B cell (primary cell): ENCODE measurements at regions not wholly inside any gene's neighbourhood (a gene's known extent, or its start where the extent isn't known, plus 50 kb on each side); places are given as distances from the start of the nearest gene placed in this dataset.

Source experiments
- ATAC-seq: fragments of 200-7000 bp; cut with Tn5 transposase; one replicate; pipeline ENCODE4 v1.10.0; 2021; ENCODE audit warnings: low read depth, mild to moderate bottlenecking, moderate number of reproducible peaks, moderate library complexity
- CTCF ChIA-PET: fragments of 350-600 bp; sonication (Branson Sonifier 250); formaldehyde crosslinking; loops from one replicate; lab custom pipeline; 2021; ENCODE audit warnings: antibody characterized with exemption, inconsistent platforms; lab: Charles Lee
- POLR2A ChIA-PET: fragments of 350-600 bp; sonication (Branson Sonifier 250); formaldehyde crosslinking; loops from one replicate; lab custom pipeline; 2021; ENCODE audit warnings: antibody characterized with exemption; lab: Charles Lee
- DNase-seq: peaks from one replicate; pipeline ENCODE4 v3.0.0; 2013
- H2AFZ ChIP-seq: 2 replicates; pipeline ENCODE4 v1.6.1; 2012; ENCODE audit warnings: mild to moderate bottlenecking, low read depth, low read length; ENCODE audit not compliant: insufficient read depth, poor library complexity, severe bottlenecking
- H3K27ac ChIP-seq, 2 donors: 1 replicate in 1 of 2; 2 replicates in 1 of 2; pipeline ENCODE4 v1.5.1; 2012 to 2013; ENCODE audit warnings: low read length in 2 of 2, mild to moderate bottlenecking in 2 of 2, moderate library complexity in 1 of 2
- H3K27me3 ChIP-seq, 4 experiments: fragments of 200-600 bp in 1 of 4; sonication (generic) in 1 of 4; replicated peaks in 1 of 4; 1 replicate in 2 of 4; 2 replicates in 2 of 4; pipeline versions ENCODE4 v1.6.1 to v1.7.0; 2013 to 2016; ENCODE audit warnings: low read length in 3 of 4, mild to moderate bottlenecking in 2 of 4, mixed read lengths in 1 of 4, moderate library complexity in 1 of 4; ENCODE audit not compliant: insufficient read depth in 4 of 4, control insufficient read depth in 3 of 4; ENCODE audit errors: control extremely low read depth in 1 of 4
- H3K36me3 ChIP-seq, 2 experiments: replicated peaks in 1 of 2; 1 replicate in 1 of 2; 2 replicates in 1 of 2; pipeline versions ENCODE4 v1.6.1 to v1.7.1; 2013; ENCODE audit warnings: low read length in 1 of 2; ENCODE audit not compliant: insufficient read depth in 2 of 2, control insufficient read depth in 1 of 2; ENCODE audit errors: control extremely low read depth in 1 of 2, extremely low read depth in 1 of 2
- H3K4me1 ChIP-seq, 2 donors: fragments of 200-600 bp in 1 of 2; sonication (generic) in 1 of 2; 1 replicate in 1 of 2; 2 replicates in 1 of 2; pipeline versions ENCODE4 v1.5.1 to v1.6.1; 2013 to 2017; ENCODE audit warnings: low read length in 2 of 2; ENCODE audit not compliant: control insufficient read depth in 2 of 2, insufficient read depth in 2 of 2
- H3K4me2 ChIP-seq: replicated peaks from 2 replicates; pipeline ENCODE3; 2012; ENCODE audit warnings: mild to moderate bottlenecking, low read depth, low read length; ENCODE audit not compliant: poor library complexity, severe bottlenecking
- H3K4me3 ChIP-seq, 5 experiments: fragments of 200-600 bp in 1 of 5; sonication (generic) in 1 of 5; 1 replicate in 3 of 5; 2 replicates in 2 of 5; pipeline versions ENCODE4 v1.5.1 to v1.7.0; 2011 to 2016; ENCODE audit warnings: low read length in 4 of 5, mild to moderate bottlenecking in 4 of 5, low read depth in 2 of 5, control low read depth in 1 of 5, moderate library complexity in 1 of 5; ENCODE audit not compliant: insufficient read depth in 1 of 5; ENCODE audit errors: control extremely low read depth in 1 of 5, extremely low read depth in 1 of 5
- H3K79me2 ChIP-seq: fragments of 200-600 bp; sonication (generic); one replicate; pipeline ENCODE4 v1.6.0; 2016; ENCODE audit warnings: low read length; ENCODE audit not compliant: control insufficient read depth, insufficient read depth
- H3K9ac ChIP-seq: fragments of 200-600 bp; sonication (generic); 2 replicates; pipeline ENCODE4 v1.6.1; 2017; ENCODE audit warnings: mild to moderate bottlenecking, low read length, moderate library complexity
- H3K9me3 ChIP-seq, 3 donors: one replicate each; pipeline versions ENCODE4 v1.6.1 to v1.7.1; 2013; ENCODE audit warnings: low read length in 2 of 3; ENCODE audit not compliant: control insufficient read depth in 2 of 3, insufficient read depth in 1 of 3; ENCODE audit errors: control extremely low read depth in 1 of 3
- H4K20me1 ChIP-seq: 2 replicates; pipeline ENCODE4 v1.6.0; 2012; ENCODE audit warnings: mild to moderate bottlenecking, low read length; ENCODE audit not compliant: insufficient read depth, control insufficient read depth, poor library complexity, severe bottlenecking
- H3K27ac Mint-ChIP-seq: one replicate; pipeline ENCODE4 v1.8.0; 2021; ENCODE audit warnings: mixed read lengths
- H3K27me3 Mint-ChIP-seq: one replicate; pipeline ENCODE4 v1.8.0; 2021; ENCODE audit warnings: mixed read lengths
- H3K4me1 Mint-ChIP-seq: one replicate; pipeline ENCODE4 v1.8.0; 2021; ENCODE audit warnings: mixed read lengths
- H3K4me3 Mint-ChIP-seq: one replicate; pipeline ENCODE4 v1.8.0; 2021; ENCODE audit warnings: mixed read lengths
- H3K9me3 Mint-ChIP-seq: one replicate; pipeline ENCODE4 v1.8.0; 2022; ENCODE audit warnings: mixed read lengths; ENCODE audit not compliant: insufficient read depth
- CTCF ChIP-seq: fragments of 200-600 bp; IDR thresholded peaks from one replicate; pipeline ENCODE4 v1.8.0; 2022; ENCODE audit warnings: antibody characterized with exemption, mild to moderate bottlenecking
- EZH2 ChIP-seq: IDR thresholded peaks from 2 replicates; pipeline ENCODE4 v1.6.1; 2012; ENCODE audit warnings: borderline replicate concordance, low read depth, mild to moderate bottlenecking, moderate library complexity, low read length; ENCODE audit not compliant: insufficient read depth, poor library complexity, severe bottlenecking
- WGBS: methylation state at CpG from one replicate; pipeline ENCODE4 v1.1.5; 2013; ENCODE audit warnings: missing lambda C conversion rate; ENCODE audit not compliant: insufficient coverage; 5-methylcytosine and 5-hydroxymethylcytosine counted together
- intact Hi-C: fragments of 100-400 bp; cut with micrococcal nuclease; formaldehyde crosslinking; loops from one replicate; pipeline ENCODE4 v1.10.0; 2022

DNA sequence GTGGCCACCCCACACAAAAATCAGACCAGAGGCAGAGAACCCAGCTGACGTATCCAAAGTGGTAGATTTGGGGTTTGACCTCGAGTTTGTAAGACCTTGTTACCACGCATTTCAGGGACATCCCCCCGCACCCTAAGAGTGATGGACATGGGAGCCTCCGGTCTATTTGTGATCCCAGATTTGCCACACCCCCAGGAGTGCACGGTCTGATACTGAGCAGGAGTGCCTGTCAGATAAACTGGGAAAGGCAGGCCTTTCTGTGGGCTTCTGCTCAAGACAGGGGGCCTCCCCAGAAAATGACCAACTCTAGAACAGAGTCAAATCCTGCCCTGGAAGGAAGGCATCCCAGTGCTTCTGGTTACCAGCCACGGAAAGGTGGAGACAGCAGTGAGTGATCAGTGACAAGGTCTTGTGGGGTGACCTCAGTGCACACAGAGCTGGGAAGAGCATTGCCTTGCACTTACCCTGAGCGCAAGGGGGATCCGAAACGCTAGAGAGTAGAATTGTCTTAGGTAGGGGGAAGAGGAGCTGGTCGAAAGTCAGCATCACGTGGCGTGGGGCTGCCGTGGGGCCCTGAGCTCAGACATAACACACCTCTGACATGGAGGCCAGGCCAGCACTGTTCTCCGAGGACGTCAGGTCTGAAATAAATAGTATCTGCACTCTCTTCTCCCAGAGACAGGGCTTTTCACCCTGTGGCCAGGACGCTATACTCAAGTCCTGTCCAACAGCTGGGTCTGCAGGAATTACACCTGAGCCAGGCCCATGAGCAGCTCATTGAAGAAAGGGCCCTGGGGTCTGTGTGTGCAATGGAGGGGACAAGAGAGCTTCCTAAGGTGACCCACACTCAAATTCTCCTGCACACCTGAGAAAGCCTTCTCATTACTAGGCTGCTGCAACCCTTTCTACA, 242.4 kb upstream of the SALL3 start:
- H3K9me3 Mint-ChIP-seq, result no peaks in the 10 kb centered on the region
- Histone ChIP-seq H3K4me1 (no peaks in the 10 kb centered on the region), H3K9me3 (peaks cover 0 to 25% (median 0%) of the 10 kb centered on the region in 3 donors), H3K9ac (no peak overlapping the region), H2AFZ (no peak overlapping the region), H3K27me3 (no peaks in the 10 kb centered on the region), H3K36me3 (no peaks in the 10 kb centered on the region), H3K4me3 (no peak overlapping the region), H4K20me1 (no peaks in the 10 kb centered on the region), H3K27ac (no peak overlapping the region), H3K79me2 (no peaks in the 10 kb centered on the region), H3K4me2 (no peak overlapping the region)
- intact Hi-C loops, result no loop called here
- CTCF ChIA-PET, result no interaction called here
- no peak for ATAC-seq
- peaks cover 3% of the 10 kb centered on the region for H3K27me3 Mint-ChIP-seq
- POLR2A ChIA-PET, result no interaction called here
- no peak for DNase-seq
- whole genome bisulfite sequencing, result 92% methylated on average over 16 of the region's 17 CpGs
- H3K4me1 Mint-ChIP-seq, result no peaks in the 10 kb centered on the region
- H3K27ac Mint-ChIP-seq, result no peak overlapping the region
- H3K4me3 Mint-ChIP-seq, result no peak overlapping the region
- no peak for TF ChIP-seq EZH2

GRCh38 chr18:78738076-78738690, 241.4 kb upstream of the SALL3 start:
- H4K20me1 ChIP-seq, result no peaks in the 10 kb centered on the region
- no peaks in the 10 kb centered on the region for H3K27me3 ChIP-seq
- H3K27me3 Mint-ChIP-seq, result peaks cover 3% of the 10 kb centered on the region
- ATAC-seq (no peak), DNase-seq (no peak)
- no peak overlapping the region for H3K27ac Mint-ChIP-seq
- H3K27ac ChIP-seq, result no peak overlapping the region
- WGBS, result 96% methylated on average over 4 of the region's 5 CpGs
- intact Hi-C loops, result no loop called here
- ChIA-PET POLR2A (no interaction called here), CTCF (no interaction called here)
- no peak overlapping the region for H3K4me2 ChIP-seq
- H3K9me3 Mint-ChIP-seq, result no peaks in the 10 kb centered on the region
- H3K4me1 ChIP-seq, result no peaks in the 10 kb centered on the region
- H3K9me3 ChIP-seq, result peaks cover 0 to 21% (median 0%) of the 10 kb centered on the region in 3 donors
- no peaks in the 10 kb centered on the region for H3K4me1 Mint-ChIP-seq
- H3K36me3 ChIP-seq, result no peaks in the 10 kb centered on the region
- H3K4me3 Mint-ChIP-seq, result no peak overlapping the region
- H3K4me3 ChIP-seq, result no peak overlapping the region
- H3K79me2 ChIP-seq, result no peaks in the 10 kb centered on the region
- no peak overlapping the region for H3K9ac ChIP-seq
- no peak for TF ChIP-seq EZH2
- no peak for TF ChIP-seq CTCF
- H2AFZ ChIP-seq, result no peak overlapping the region
